OCI-LY3 (cell line): ENCODE measurements at regions not wholly inside any gene's neighbourhood (a gene's known extent, or its start where the extent isn't known, plus 50 kb on each side); places are given as distances from the start of the nearest gene placed in this dataset.

ENCODE experiments used
- CTCF ChIP-seq: fragments of 200-600, 300-600 bp; sonication (generic); IDR thresholded peaks from 2 replicates; pipeline ENCODE4 v1.5.1; 2014; ENCODE audit warnings: antibody characterized with exemption, low read length, low read depth
- EZH2phosphoT487 ChIP-seq: fragments of 200-600 bp; shearing (Covaris generic); IDR thresholded peaks from 2 replicates; pipeline ENCODE4 v1.6.1; 2018; ENCODE audit warnings: antibody characterized with exemption, mixed run types, low read depth

GRCh38 chr6:9139746-9140145, 704.4 kb upstream of the SLC35B3 start:
- TF ChIP-seq CTCF: no peak
- no peak for TF ChIP-seq EZH2phosphoT487
